ENCODE measurements at regions not wholly inside any gene's neighbourhood (a gene's known extent, or its start where the extent isn't known, plus 50 kb on each side); places are given as distances from the start of the nearest gene placed in this dataset.

GRCh38 chr9:20252778-20253177 lies 369.5 kb downstream of the MLLT3 start:
- TF ChIP-seq CTCF (IDR thresholded peaks at IDR 0.05; ENCODE audit: low read length) (no peak), EZH2 (IDR thresholded peaks at IDR 0.05; ENCODE audit: borderline replicate concordance, low read length) (no peak)
